Endothelial cell of umbilical vein (primary cell): ENCODE measurements at regions not wholly inside any gene's neighbourhood (a gene's known extent, or its start where the extent isn't known, plus 50 kb on each side); places are given as distances from the start of the nearest gene placed in this dataset.

Source experiments
- BruUV-seq: library from RNA; stranded (reverse); fragments of 400-500 nt; replicated peaks from 2 replicates; lab custom pipeline; 2021; lab: Mats Ljungman, UMichigan
- CTCF ChIA-PET: fragments of 300-600, 350-600 bp; sonication (Branson Sonifier 250); formaldehyde crosslinking; loops from one replicate; lab custom pipeline; 2021; ENCODE audit warnings: antibody characterized with exemption, inconsistent platforms; lab: Charles Lee
- POLR2A ChIA-PET: fragments of 300-600, 350-600 bp; sonication (Branson Sonifier 250); formaldehyde crosslinking; loops from one replicate; lab custom pipeline; 2021; ENCODE audit warnings: antibody characterized with exemption, inconsistent platforms; lab: Charles Lee
- DNase-seq: peaks from one replicate; pipeline ENCODE4 v3.0.0-alpha.2; 2011; ENCODE audit warnings: low read depth, low spot score
- FAIRE-seq: peaks from 2 replicates; lab custom pipeline; 2011; peaks lifted over from hg19 to GRCh38; lab: Jason Lieb, UNC
- H2AFZ ChIP-seq: 2 replicates; pipeline ENCODE4 v1.6.0; 2012; ENCODE audit warnings: low read depth, low read length, control low read depth, inconsistent platforms
- H3K27ac ChIP-seq: 2 replicates; pipeline ENCODE4 v1.5.1; 2011; ENCODE audit warnings: low read depth, mild to moderate bottlenecking, control low read depth, low read length, moderate library complexity; ENCODE audit not compliant: insufficient read depth
- H3K27me3 ChIP-seq, 2 experiments: 2 replicates each; pipeline versions ENCODE4 v1.6.0 to v1.6.1; 2011; ENCODE audit warnings: low read length in 2 of 2, mixed read lengths in 1 of 2; ENCODE audit not compliant: control insufficient read depth in 2 of 2, insufficient read depth in 2 of 2
- H3K36me3 ChIP-seq, 2 experiments: 2 replicates in 1 of 2; 3 replicates in 1 of 2; pipeline ENCODE4 v1.5.1; 2011; ENCODE audit warnings: low read length in 2 of 2, mild to moderate bottlenecking in 1 of 2, moderate library complexity in 1 of 2; ENCODE audit not compliant: control insufficient read depth in 2 of 2, insufficient read depth in 2 of 2; ENCODE audit errors: extremely low read depth in 1 of 2
- H3K4me1 ChIP-seq: 3 replicates; pipeline ENCODE4 v1.5.1; 2011; ENCODE audit warnings: mild to moderate bottlenecking, low read length; ENCODE audit not compliant: control insufficient read depth, insufficient read depth; ENCODE audit errors: extremely low read depth
- H3K4me2 ChIP-seq: 2 replicates; pipeline ENCODE4 v1.6.1; 2011; ENCODE audit warnings: low read length, control low read depth, mixed read lengths; ENCODE audit not compliant: insufficient read depth
- H3K4me3 ChIP-seq, 3 experiments: fragments of 200-600 bp in 1 of 3; sonication (generic), shearing (Covaris generic) in 1 of 3; replicated peaks in 1 of 3; 2 replicates each; pipeline ENCODE4 v1.5.1; 2011 to 2016; ENCODE audit warnings: control low read depth in 3 of 3, low read length in 3 of 3, mild to moderate bottlenecking in 2 of 3, inconsistent platforms in 1 of 3, low read depth in 1 of 3, moderate library complexity in 1 of 3; ENCODE audit not compliant: insufficient read depth in 1 of 3
- H3K79me2 ChIP-seq: 2 replicates; pipeline ENCODE4 v1.6.0; 2012; ENCODE audit warnings: low read length, inconsistent platforms; ENCODE audit not compliant: control insufficient read depth, insufficient read depth
- H3K9ac ChIP-seq: replicated peaks from 2 replicates; pipeline ENCODE3; 2011; ENCODE audit warnings: low read length, control low read depth; ENCODE audit not compliant: insufficient read depth; ENCODE audit errors: extremely low read depth
- H3K9me1 ChIP-seq: replicated peaks from 3 replicates; pipeline ENCODE4 v1.6.0; 2011; ENCODE audit warnings: mild to moderate bottlenecking, low read length; ENCODE audit not compliant: control insufficient read depth, insufficient read depth; ENCODE audit errors: extremely low read depth
- H3K9me3 ChIP-seq: replicated peaks from 2 replicates; pipeline ENCODE4 v1.5.1; 2012; ENCODE audit warnings: low read length, inconsistent platforms; ENCODE audit not compliant: control insufficient read depth, insufficient read depth
- H4K20me1 ChIP-seq: replicated peaks from 2 replicates; pipeline ENCODE3; 2011; ENCODE audit warnings: mild to moderate bottlenecking, low read length; ENCODE audit not compliant: control insufficient read depth, insufficient read depth; ENCODE audit errors: extremely low read depth
- CTCF ChIP-seq, 2 donors: IDR thresholded peaks; 1 replicate in 1 of 2; 2 replicates in 1 of 2; pipeline ENCODE4 v1.5.1; 2011; ENCODE audit warnings: low read length in 2 of 2, mild to moderate bottlenecking in 2 of 2, moderate library complexity in 2 of 2, control low read depth in 1 of 2, inconsistent platforms in 1 of 2, low read depth in 1 of 2; ENCODE audit not compliant: insufficient read depth in 1 of 2; ENCODE audit errors: extremely low read depth in 1 of 2
- EZH2 ChIP-seq: IDR thresholded peaks from 2 replicates; pipeline ENCODE4 v1.6.1; 2012; ENCODE audit warnings: borderline replicate concordance, low read depth, mild to moderate bottlenecking, moderate library complexity, low read length, inconsistent platforms; ENCODE audit not compliant: severe bottlenecking
- FOS ChIP-seq: IDR thresholded peaks from 2 replicates; pipeline ENCODE4 v1.6.1; 2011; ENCODE audit warnings: mild to moderate bottlenecking, low read length, moderate library complexity, borderline replicate concordance; ENCODE audit not compliant: insufficient read depth
- GATA2 ChIP-seq: IDR thresholded peaks from 2 replicates; pipeline ENCODE4 v1.7.0; 2011; ENCODE audit warnings: low read depth, mild to moderate bottlenecking, moderate library complexity, mixed read lengths, low read length; ENCODE audit not compliant: insufficient read length, insufficient read depth
- JUN ChIP-seq: IDR thresholded peaks from 2 replicates; pipeline ENCODE4 v1.6.1; 2011; ENCODE audit warnings: borderline replicate concordance, low read depth; ENCODE audit not compliant: insufficient read length, insufficient read depth
- MAX ChIP-seq: IDR thresholded peaks from 2 replicates; pipeline ENCODE4 v1.6.1; 2011; ENCODE audit not compliant: insufficient read depth, insufficient read length
- MYC ChIP-seq: IDR thresholded peaks from one replicate; pipeline ENCODE4 v1.6.1; 2011; ENCODE audit warnings: mild to moderate bottlenecking, low read depth, low read length
- POLR2A ChIP-seq: IDR thresholded peaks from 2 replicates; pipeline ENCODE4 v1.6.1; 2012; ENCODE audit warnings: low read depth, mild to moderate bottlenecking, control low read depth, low read length
- POLR2AphosphoS5 ChIP-seq: IDR thresholded peaks from 2 replicates; pipeline ENCODE4 v1.6.1; 2012; ENCODE audit warnings: low read depth, mild to moderate bottlenecking, control low read depth, low read length, moderate library complexity; ENCODE audit not compliant: insufficient read depth
- dilution Hi-C: fragments of 300-500 bp; cut with MboI; formaldehyde crosslinking; loops from one replicate; pipeline ENCODE4 v1.15.0; 2019; ENCODE audit warnings: low sequenced_read_pairs; ENCODE audit not compliant: extremely low pct_ligation_motif_present
- intact Hi-C: fragments of 100-400 bp; cut with micrococcal nuclease; formaldehyde crosslinking; loops from one replicate; pipeline ENCODE4 v1.10.0; 2022

- no TSS peak for BruUV-seq
- H2AFZ ChIP-seq, result peak overlapping the region; percentile 25
- no peak for FAIRE-seq
Measured at GRCh38 chr5:173771121-173771724, 116.9 kb upstream of the CPEB4 start.

GRCh38 chr5:173771725-173772383 lies 116.3 kb upstream of the CPEB4 start:
- no peak overlapping the region for H3K9ac ChIP-seq
- no TSS peak for BruUV-seq
- no peaks in the 10 kb centered on the region for H3K9me1 ChIP-seq
- no peak overlapping the region for H3K4me2 ChIP-seq
- intact Hi-C loops (no loop called here), dilution Hi-C loops (no loop called here)
- DNase-seq (no peak), FAIRE-seq (no peak)
- H3K27ac ChIP-seq, result no peak overlapping the region
- H3K4me3 ChIP-seq, result no peak overlapping the region
- TF ChIP-seq EZH2, result no peak
- no peak for TF ChIP-seq FOS
- TF ChIP-seq POLR2A, result no peak
- TF ChIP-seq JUN, result no peak
- TF ChIP-seq GATA2, result no peak
- no peak for TF ChIP-seq POLR2AphosphoS5
- TF ChIP-seq MAX, result no peak
- TF ChIP-seq CTCF (IDR thresholded peaks at IDR 0.05; ENCODE audit: extremely low read depth in 1 of 2, insufficient read depth in 1 of 2, low read depth in 1 of 2, low read length in 2 of 2), result no peak
- TF ChIP-seq MYC, result no peak
- H3K79me2 ChIP-seq, result no peaks in the 10 kb centered on the region
- peaks cover 4% of the 10 kb centered on the region for H3K4me1 ChIP-seq
- ChIA-PET CTCF (interaction anchor here (1.4 to 1.8 kb wide), 2 partner anchors 9 to 153 kb away, joined by 3 to 4 read pairs; no protein-coding TSS in a partner anchor), POLR2A (no interaction called here)
- no peaks in the 10 kb centered on the region for H3K27me3 ChIP-seq
- no peaks in the 10 kb centered on the region for H3K36me3 ChIP-seq
- H3K9me3 ChIP-seq, result no peaks in the 10 kb centered on the region
- H2AFZ ChIP-seq, result no peak overlapping the region
- no peaks in the 10 kb centered on the region for H4K20me1 ChIP-seq

More at GRCh38 chr5:173771121-173771724, 116.9 kb upstream of the CPEB4 start:
- no peak overlapping the region for H3K9ac ChIP-seq
- dilution Hi-C loops, result no loop called here
- no peak overlapping the region for H3K27ac ChIP-seq
- no peaks in the 10 kb centered on the region for H4K20me1 ChIP-seq
- intact Hi-C loops, result no loop called here
- POLR2A ChIA-PET, result no interaction called here
- no peaks in the 10 kb centered on the region for H3K9me3 ChIP-seq
- no peaks in the 10 kb centered on the region for H3K27me3 ChIP-seq
- no peaks in the 10 kb centered on the region for H3K9me1 ChIP-seq
- H3K4me1 ChIP-seq, result peaks cover 6% of the 10 kb centered on the region
- H3K79me2 ChIP-seq, result no peaks in the 10 kb centered on the region
- H3K4me2 ChIP-seq, result no peak overlapping the region
- H3K4me3 ChIP-seq, result no peak overlapping the region
- CTCF ChIA-PET, result interaction anchor here (1.8 kb wide), 1 partner anchor 154 kb away, joined by 4 read pairs; no protein-coding TSS in a partner anchor
- DNase-seq, result peak; percentile 14
- TF ChIP-seq FOS, result no peak
- TF ChIP-seq EZH2, result no peak
- TF ChIP-seq GATA2, result no peak
- TF ChIP-seq POLR2AphosphoS5, result no peak
- TF ChIP-seq POLR2A, result no peak
- H3K36me3 ChIP-seq, result no peaks in the 10 kb centered on the region
